H1 (cell line): ENCODE measurements at regions not wholly inside any gene's neighbourhood (a gene's known extent, or its start where the extent isn't known, plus 50 kb on each side); places are given as distances from the start of the nearest gene placed in this dataset.

Experiments
- CTCF ChIA-PET: fragments of 300-600 bp; sonication (Branson Sonifier 250); formaldehyde crosslinking; loops from one replicate; lab custom pipeline; 2021; ENCODE audit not compliant: partially characterized antibody; lab: Charles Lee
- POLR2A ChIA-PET: fragments of 300-600 bp; sonication (Branson Sonifier 250); formaldehyde crosslinking; loops from one replicate; lab custom pipeline; 2021; ENCODE audit warnings: inconsistent platforms; ENCODE audit not compliant: partially characterized antibody; lab: Charles Lee
- DNase-seq, 2 experiments: peaks; one replicate each; pipeline versions ENCODE4 v3.0.0 to v3.0.0-alpha.2; 2010 to 2022; ENCODE audit warnings: low spot score in 2 of 2, low read depth in 1 of 2, mixed read lengths in 1 of 2
- FAIRE-seq: peaks from 2 replicates; lab custom pipeline; 2011; peaks lifted over from hg19 to GRCh38; lab: Jason Lieb, UNC
- H2AFZ ChIP-seq: 2 replicates; pipeline ENCODE4 v1.8.1; 2012; ENCODE audit warnings: low read length, inconsistent platforms
- H2AK5ac ChIP-seq: 2 replicates; pipeline ENCODE4 v1.6.1; 2013; ENCODE audit warnings: low read depth, low read length
- H2BK120ac ChIP-seq: replicated peaks from 2 replicates; pipeline ENCODE3; 2013; ENCODE audit warnings: low read depth, low read length, inconsistent platforms
- H2BK12ac ChIP-seq: 2 replicates; pipeline ENCODE4 v1.6.1; 2013; ENCODE audit warnings: low read depth, low read length
- H2BK15ac ChIP-seq: 2 replicates; pipeline ENCODE4 v1.6.1; 2013; ENCODE audit warnings: low read length
- H2BK20ac ChIP-seq: 2 replicates; pipeline ENCODE4 v1.6.1; 2013; ENCODE audit warnings: low read length
- H2BK5ac ChIP-seq: 2 replicates; pipeline ENCODE4 v1.6.1; 2013; ENCODE audit warnings: low read depth, low read length
- H3K14ac ChIP-seq: 2 replicates; pipeline ENCODE4 v1.6.1; 2013; ENCODE audit warnings: inconsistent platforms; ENCODE audit not compliant: insufficient read length
- H3K18ac ChIP-seq: 2 replicates; pipeline ENCODE4 v1.6.1; 2013; ENCODE audit warnings: low read length; ENCODE audit errors: extremely low read depth
- H3K23ac ChIP-seq: 2 replicates; pipeline ENCODE4 v1.6.1; 2013; ENCODE audit warnings: inconsistent platforms; ENCODE audit not compliant: insufficient read length
- H3K23me2 ChIP-seq: 2 replicates; pipeline ENCODE4 v1.6.1; 2013; ENCODE audit warnings: low read depth, low read length
- H3K27ac ChIP-seq: 2 replicates; pipeline ENCODE4 v1.6.1; 2011; ENCODE audit warnings: low read depth, low read length, inconsistent platforms
- H3K27me3 ChIP-seq, 4 experiments: replicated peaks in 1 of 4; 1 replicate in 1 of 4; 2 replicates in 3 of 4; pipeline versions ENCODE4 v1.6.1 to v1.8.1; 2011 to 2013; ENCODE audit warnings: low read length in 3 of 4, mild to moderate bottlenecking in 3 of 4, inconsistent platforms in 2 of 4, mixed read lengths in 2 of 4, moderate library complexity in 1 of 4; ENCODE audit not compliant: control insufficient read depth in 3 of 4, insufficient read depth in 3 of 4; ENCODE audit errors: extremely low read depth in 1 of 4
- H3K36me3 ChIP-seq, 4 experiments: 2 replicates each; pipeline versions ENCODE4 v1.6.1 to v1.8.1; 2011 to 2013; ENCODE audit warnings: mild to moderate bottlenecking in 4 of 4, low read length in 3 of 4, moderate library complexity in 2 of 4, control low read depth in 1 of 4, inconsistent platforms in 1 of 4; ENCODE audit not compliant: insufficient read depth in 4 of 4, control insufficient read depth in 2 of 4
- H3K4ac ChIP-seq: replicated peaks from 2 replicates; pipeline ENCODE3; 2013; ENCODE audit warnings: low read length, low read depth, mixed read lengths, inconsistent platforms; ENCODE audit not compliant: insufficient read length
- H3K4me1 ChIP-seq, 4 experiments: replicated peaks in 1 of 4; 1 replicate in 1 of 4; 2 replicates in 3 of 4; pipeline versions ENCODE4 v1.6.1 to v1.8.1; 2011 to 2013; ENCODE audit warnings: low read length in 3 of 4, inconsistent platforms in 2 of 4, mixed read lengths in 1 of 4; ENCODE audit not compliant: insufficient read depth in 4 of 4, control insufficient read depth in 3 of 4
- H3K4me2 ChIP-seq, 2 experiments: 2 replicates each; pipeline versions ENCODE4 v1.6.1 to v1.8.1; 2011 to 2013; ENCODE audit warnings: low read depth in 2 of 2, low read length in 2 of 2, control low read depth in 1 of 2, inconsistent platforms in 1 of 2, mild to moderate bottlenecking in 1 of 2; ENCODE audit not compliant: insufficient read depth in 1 of 2
- H3K4me3 ChIP-seq, 4 experiments: fragments of 200-600, 300-600 bp in 1 of 4; sonication (generic), shearing (Covaris generic), sonication (Bioruptor Twin) in 1 of 4; 2 replicates each; pipeline versions ENCODE4 v1.5.1 to v1.8.1; 2011 to 2016; ENCODE audit warnings: low read length in 4 of 4, low read depth in 3 of 4, control low read depth in 2 of 4, inconsistent platforms in 2 of 4, mild to moderate bottlenecking in 2 of 4, mixed read lengths in 1 of 4, moderate library complexity in 1 of 4; ENCODE audit not compliant: insufficient read depth in 2 of 4; ENCODE audit errors: extremely low read depth in 1 of 4
- H3K56ac ChIP-seq: replicated peaks from 2 replicates; pipeline ENCODE3; 2013; ENCODE audit warnings: low read depth, mild to moderate bottlenecking, mixed read lengths, low read length, inconsistent platforms; ENCODE audit not compliant: insufficient read length
- H3K79me1 ChIP-seq: 2 replicates; pipeline ENCODE4 v1.6.1; 2013; ENCODE audit warnings: low read depth, low read length, control low read depth
- H3K79me2 ChIP-seq, 2 experiments: 2 replicates each; pipeline versions ENCODE4 v1.6.1 to v1.8.1; 2012 to 2013; ENCODE audit warnings: low read length in 2 of 2, mild to moderate bottlenecking in 2 of 2, inconsistent platforms in 1 of 2; ENCODE audit not compliant: insufficient read depth in 2 of 2, control insufficient read depth in 1 of 2
- H3K9ac ChIP-seq, 4 experiments: replicated peaks in 1 of 4; 1 replicate in 1 of 4; 2 replicates in 3 of 4; pipeline versions ENCODE4 v1.6.1 to v1.8.1; 2011 to 2013; ENCODE audit warnings: low read depth in 3 of 4, low read length in 3 of 4, control low read depth in 2 of 4, mild to moderate bottlenecking in 2 of 4, moderate library complexity in 2 of 4, inconsistent platforms in 1 of 4; ENCODE audit errors: extremely low read depth in 1 of 4
- H3K9me3 ChIP-seq, 2 experiments: 2 replicates each; pipeline versions ENCODE4 v1.6.1 to v1.8.1; 2012 to 2013; ENCODE audit warnings: mild to moderate bottlenecking in 2 of 2, moderate library complexity in 2 of 2, control low read depth in 1 of 2, inconsistent platforms in 1 of 2, low read depth in 1 of 2, low read length in 1 of 2, mixed read lengths in 1 of 2; ENCODE audit not compliant: insufficient read depth in 2 of 2
- H4K20me1 ChIP-seq, 2 experiments: replicated peaks in 1 of 2; 2 replicates each; pipeline versions ENCODE3 to v1.8.1; 2011 to 2013; ENCODE audit warnings: inconsistent platforms in 2 of 2, low read length in 2 of 2, mild to moderate bottlenecking in 1 of 2; ENCODE audit not compliant: insufficient read depth in 2 of 2, control insufficient read depth in 1 of 2
- H4K5ac ChIP-seq: 2 replicates; pipeline ENCODE4 v1.6.1; 2013; ENCODE audit warnings: low read length, low read depth, mixed read lengths, inconsistent platforms; ENCODE audit not compliant: insufficient read length
- H4K8ac ChIP-seq: 2 replicates; pipeline ENCODE4 v1.8.0; 2013; ENCODE audit warnings: mild to moderate bottlenecking, moderate library complexity, low read length, inconsistent platforms; ENCODE audit not compliant: insufficient read depth; ENCODE audit errors: extremely low read depth
- H4K91ac ChIP-seq: replicated peaks from 2 replicates; pipeline ENCODE3; 2013; ENCODE audit warnings: low read length, mixed read lengths, inconsistent platforms; ENCODE audit not compliant: insufficient read length
- ATF3 ChIP-seq: IDR thresholded peaks from 2 replicates; pipeline ENCODE4 v1.6.1; 2011; ENCODE audit warnings: low read depth, mild to moderate bottlenecking, low read length; ENCODE audit not compliant: insufficient read depth
- BACH1 ChIP-seq: IDR thresholded peaks from 2 replicates; pipeline ENCODE4 v1.6.1; 2012; ENCODE audit warnings: low read length, improper control_type of control experiment
- BCL11A ChIP-seq, 2 experiments: IDR thresholded peaks; one replicate each; pipeline ENCODE4 v1.6.1; 2011; ENCODE audit warnings: low read depth in 2 of 2, low read length in 2 of 2, mild to moderate bottlenecking in 2 of 2
- CHD2 ChIP-seq: IDR thresholded peaks from 2 replicates; pipeline ENCODE4 v1.6.1; 2012; ENCODE audit warnings: low read length, improper control_type of control experiment
- EP300 ChIP-seq, 2 experiments: IDR thresholded peaks; 1 replicate in 1 of 2; 2 replicates in 1 of 2; pipeline ENCODE4 v1.6.1; 2011 to 2012; ENCODE audit warnings: low read depth in 2 of 2, low read length in 2 of 2, mild to moderate bottlenecking in 2 of 2, borderline replicate concordance in 1 of 2, inconsistent platforms in 1 of 2, moderate library complexity in 1 of 2
- HDAC2 ChIP-seq, 2 experiments: fragments of 300-600 bp in 1 of 2; sonication (generic) in 1 of 2; IDR thresholded peaks; 2 replicates each; pipeline ENCODE4 v1.6.1; 2011 to 2012; ENCODE audit warnings: low read depth in 2 of 2, low read length in 2 of 2, mild to moderate bottlenecking in 2 of 2, moderate library complexity in 2 of 2, borderline replicate concordance in 1 of 2, inconsistent platforms in 1 of 2
- JUND ChIP-seq: IDR thresholded peaks from 2 replicates; pipeline ENCODE4 v1.6.1; 2011; ENCODE audit warnings: mild to moderate bottlenecking, improper control_type of control experiment, low read length
- POLR2A ChIP-seq, 2 experiments: IDR thresholded peaks; 1 replicate in 1 of 2; 2 replicates in 1 of 2; pipeline ENCODE4 v1.6.1; 2011; ENCODE audit warnings: low read depth in 2 of 2, low read length in 2 of 2, mild to moderate bottlenecking in 2 of 2; ENCODE audit errors: control extremely low read depth in 1 of 2
- SIRT6 ChIP-seq: IDR thresholded peaks from one replicate; pipeline ENCODE4 v1.7.1; 2012; ENCODE audit warnings: low read length, inconsistent platforms
- SP1 ChIP-seq: IDR thresholded peaks from 2 replicates; pipeline ENCODE4 v1.6.1; 2011; ENCODE audit warnings: low read depth, low read length
- TAF1 ChIP-seq: IDR thresholded peaks from 2 replicates; pipeline ENCODE4 v1.6.1; 2011; ENCODE audit warnings: mild to moderate bottlenecking, low read depth, low read length
- TBP ChIP-seq: IDR thresholded peaks from 2 replicates; pipeline ENCODE4 v1.6.1; 2011; ENCODE audit warnings: low read depth, low read length, improper control_type of control experiment
- TCF12 ChIP-seq: IDR thresholded peaks from 2 replicates; pipeline ENCODE4 v1.6.1; 2011; ENCODE audit warnings: low read depth, mild to moderate bottlenecking, low read length
- TF ChIP-seq, protein P1 (sequence below): IDR thresholded peaks from 2 replicates; pipeline ENCODE4 v1.6.1; 2012; ENCODE audit warnings: inconsistent platforms

GRCh38 chr3:168386301-168386700 is 290.6 kb upstream of the GOLIM4 start:
- Histone ChIP-seq H3K14ac (no peak overlapping the region), H4K91ac (no peak overlapping the region), H2AFZ (no peak overlapping the region), H3K56ac (no peak overlapping the region), H3K9me3 (no peaks in the 10 kb centered on the region), H3K9ac (no peak overlapping the region), H3K79me1 (no peaks in the 10 kb centered on the region), H3K4me3 (no peak overlapping the region), H3K23me2 (no peaks in the 10 kb centered on the region), H2BK12ac (no peak overlapping the region), H3K18ac (no peak overlapping the region), H3K36me3 (no peaks in the 10 kb centered on the region), H4K20me1 (no peaks in the 10 kb centered on the region), H3K4me1 (0 out of 7 replicates have a peak, but pooled peaks cover 0 to 3% (median 0%) of the 10 kb centered on the region in 4 experiments), H4K5ac (no peak overlapping the region), H2BK20ac (no peak overlapping the region), H2AK5ac (no peak overlapping the region), H4K8ac (no peak overlapping the region), H2BK120ac (no peak overlapping the region), H2BK5ac (no peak overlapping the region), H3K23ac (no peak overlapping the region), H3K27ac (no peak overlapping the region), H3K4ac (no peak overlapping the region), H3K4me2 (no peak overlapping the region), H3K79me2 (no peaks in the 10 kb centered on the region), H2BK15ac (no peak overlapping the region), H3K27me3 (no peaks in the 10 kb centered on the region)
- FAIRE-seq (no peak), DNase-seq (no peak)
- POLR2A ChIA-PET, result no interaction called here
- CTCF ChIA-PET, result interaction anchor here (0.9 to 1.5 kb wide), 3 partner anchors 15 to 461 kb away, joined by 3 to 4 read pairs (median 3); no protein-coding TSS in a partner anchor
- TF ChIP-seq TBP (no peak), TAF1 (no peak), POLR2A (IDR thresholded peaks at IDR 0.05; ENCODE audit: control extremely low read depth in 1 of 2, low read depth in 2 of 2, low read length in 2 of 2) (no peak), CHD2 (no peak), BCL11A (IDR thresholded peaks at IDR 0.05; ENCODE audit: low read depth in 2 of 2, low read length in 2 of 2) (no peak), EP300 (IDR thresholded peaks at IDR 0.05; ENCODE audit: borderline replicate concordance in 1 of 2, low read depth in 2 of 2, low read length in 2 of 2) (no peak), SIRT6 (no peak), TCF12 (no peak), JUND (no peak), SP1 (no peak), ATF3 (no peak), BACH1 (no peak), HDAC2 (IDR thresholded peaks at IDR 0.05; ENCODE audit: borderline replicate concordance in 1 of 2, low read depth in 2 of 2, low read length in 2 of 2) (no peak)
- TF ChIP-seq, protein P1, sequence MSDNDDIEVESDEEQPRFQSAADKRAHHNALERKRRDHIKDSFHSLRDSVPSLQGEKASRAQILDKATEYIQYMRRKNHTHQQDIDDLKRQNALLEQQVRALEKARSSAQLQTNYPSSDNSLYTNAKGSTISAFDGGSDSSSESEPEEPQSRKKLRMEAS, result no peak
